ENCODE measurements at regions not wholly inside any gene's neighbourhood (a gene's known extent, or its start where the extent isn't known, plus 50 kb on each side); places are given as distances from the start of the nearest gene placed in this dataset.
A peak's percentile ranks its signal among the peaks of the same experiment; 100 is the strongest.
"Not testable (repeated sequence)": the region's sequence is repeated elsewhere in the genome, so short reads cannot be mapped to it uniquely, and the experiment has no call there.

DNA sequence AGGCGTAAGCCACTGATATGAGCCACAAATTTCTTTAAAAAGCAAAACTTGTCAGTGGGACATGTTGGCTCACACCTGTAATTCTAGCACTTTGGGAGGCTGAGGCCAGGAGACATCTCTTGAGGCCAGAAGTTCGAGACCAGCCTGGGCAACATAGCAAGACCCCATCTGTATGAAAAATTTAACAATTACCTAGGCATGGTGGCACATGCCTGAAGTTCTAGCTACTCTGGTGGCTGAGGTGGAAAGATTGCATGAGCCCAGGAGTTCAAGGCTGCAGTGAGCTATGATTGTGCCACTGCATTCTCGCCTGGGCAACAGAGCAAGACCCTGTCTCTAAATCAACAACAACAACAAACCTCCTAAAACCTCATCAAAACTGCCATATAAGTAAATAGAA, 147.6 kb upstream of the BARHL2 start:
- no peak overlapping the region for H3K27ac ChIP-seq
- H3K27me3 ChIP-seq = no peaks in the 10 kb centered on the region
- TF ChIP-seq, protein P1, sequence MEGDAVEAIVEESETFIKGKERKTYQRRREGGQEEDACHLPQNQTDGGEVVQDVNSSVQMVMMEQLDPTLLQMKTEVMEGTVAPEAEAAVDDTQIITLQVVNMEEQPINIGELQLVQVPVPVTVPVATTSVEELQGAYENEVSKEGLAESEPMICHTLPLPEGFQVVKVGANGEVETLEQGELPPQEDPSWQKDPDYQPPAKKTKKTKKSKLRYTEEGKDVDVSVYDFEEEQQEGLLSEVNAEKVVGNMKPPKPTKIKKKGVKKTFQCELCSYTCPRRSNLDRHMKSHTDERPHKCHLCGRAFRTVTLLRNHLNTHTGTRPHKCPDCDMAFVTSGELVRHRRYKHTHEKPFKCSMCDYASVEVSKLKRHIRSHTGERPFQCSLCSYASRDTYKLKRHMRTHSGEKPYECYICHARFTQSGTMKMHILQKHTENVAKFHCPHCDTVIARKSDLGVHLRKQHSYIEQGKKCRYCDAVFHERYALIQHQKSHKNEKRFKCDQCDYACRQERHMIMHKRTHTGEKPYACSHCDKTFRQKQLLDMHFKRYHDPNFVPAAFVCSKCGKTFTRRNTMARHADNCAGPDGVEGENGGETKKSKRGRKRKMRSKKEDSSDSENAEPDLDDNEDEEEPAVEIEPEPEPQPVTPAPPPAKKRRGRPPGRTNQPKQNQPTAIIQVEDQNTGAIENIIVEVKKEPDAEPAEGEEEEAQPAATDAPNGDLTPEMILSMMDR (IDR thresholded peaks at IDR 0.05) = no peak
- no peaks in the 10 kb centered on the region for H3K9me3 ChIP-seq
- H3K4me3 ChIP-seq = no peak overlapping the region
- intact Hi-C loops (cut with DNase I; ENCODE audit: low total_unique reads) = no loop called here
- DNase-seq = no peak
- H3K4me1 ChIP-seq = no peaks in the 10 kb centered on the region
- no peaks in the 10 kb centered on the region for H3K36me3 ChIP-seq

DNA sequence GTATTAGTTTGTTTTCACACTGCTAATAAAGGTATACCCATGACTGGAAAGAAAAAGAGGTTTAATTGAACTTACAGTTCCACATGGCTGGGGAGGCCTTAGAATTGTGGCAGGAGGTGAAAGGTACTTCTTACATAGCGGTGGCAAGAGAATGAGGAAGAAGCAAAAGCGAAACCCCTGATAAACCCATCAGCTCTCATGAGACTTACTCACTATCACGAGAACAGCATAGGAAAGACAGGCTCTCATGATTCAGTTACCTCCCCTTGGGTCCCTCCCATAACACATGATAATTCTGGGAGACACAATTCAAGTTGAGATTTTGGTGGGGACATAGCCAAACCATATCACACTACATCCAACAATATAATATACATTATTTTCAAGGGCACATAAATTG, 145.7 kb upstream of the BARHL2 start:
- TF ChIP-seq, protein P1 (IDR thresholded peaks at IDR 0.05) = no peak
- Histone ChIP-seq H3K9me3 (no peaks in the 10 kb centered on the region), H3K4me3 (no peak overlapping the region), H3K36me3 (no peaks in the 10 kb centered on the region), H3K4me1 (no peaks in the 10 kb centered on the region), H3K27ac (no peak overlapping the region), H3K27me3 (no peaks in the 10 kb centered on the region)
- intact Hi-C loops (cut with DNase I; ENCODE audit: low total_unique reads) = no loop called here
- no peak for DNase-seq

- DNase-seq; H3K4me1 ChIP-seq; H3K36me3 ChIP-seq; H3K27me3 ChIP-seq; H3K9me3 ChIP-seq; H3K4me3 ChIP-seq; intact Hi-C loops (cut with DNase I; ENCODE audit: low total_unique reads); H3K27ac ChIP-seq: not testable (repeated sequence)
These were observed 144.3 kb upstream of the BARHL2 start for GRCh38 chr1:90861421-90861820.

- TF ChIP-seq, protein P1 (IDR thresholded peaks at IDR 0.05) = no peak
- Histone ChIP-seq H3K4me1 (peaks cover 0 to 8% (median 4%) of the 10 kb centered on the region in 4 donors), H3K36me3 (no peaks in the 10 kb centered on the region), H3K27me3 (peaks cover 0 to 3% of the 10 kb centered on the region in 2 donors), H3K27ac (no peak overlapping the region), H3K4me3 (no peak overlapping the region), H3K9me3 (no peaks in the 10 kb centered on the region)
- intact Hi-C loops (cut with DNase I; ENCODE audit: low total_unique reads) = no loop called here
- no peak for DNase-seq
These were observed 139.4 kb upstream of the BARHL2 start for GRCh38 chr1:90856463-90857007.

- intact Hi-C loops (cut with DNase I; ENCODE audit: low total_unique reads) = no loop called here
- no peaks in the 10 kb centered on the region for H3K9me3 ChIP-seq
- H3K27me3 ChIP-seq = peaks cover 0 to 3% of the 10 kb centered on the region in 2 donors
- no peak overlapping the region for H3K4me3 ChIP-seq
- TF ChIP-seq, protein P1 (IDR thresholded peaks at IDR 0.05) = no peak
- H3K4me1 ChIP-seq = peaks cover 0 to 18% (median 9%) of the 10 kb centered on the region in 4 donors
- no peak overlapping the region for H3K27ac ChIP-seq
- no peak for DNase-seq
- no peaks in the 10 kb centered on the region for H3K36me3 ChIP-seq
These were observed 137.4 kb upstream of the BARHL2 start for GRCh38 chr1:90854397-90854924.

DNA sequence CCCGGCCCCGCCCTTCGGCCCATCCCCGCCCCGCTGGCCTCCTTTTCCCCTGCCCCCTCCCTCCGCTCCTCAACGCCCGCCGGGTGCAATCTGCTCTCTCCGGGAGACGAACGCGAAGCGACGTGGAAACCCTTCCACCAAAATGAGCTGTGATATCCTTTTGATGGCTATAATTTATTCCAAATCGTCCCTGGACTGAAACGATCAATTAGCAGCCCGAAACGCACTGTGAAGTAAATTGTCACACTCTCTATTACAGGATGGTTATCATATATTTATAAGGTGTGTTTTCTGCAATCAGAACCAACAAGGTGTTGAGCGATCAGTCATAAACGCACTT, 134.6 kb upstream of the BARHL2 start:
- Histone ChIP-seq H3K27me3 (peaks cover 0 to 3% of the 10 kb centered on the region in 2 donors), H3K4me3 (peak overlapping the region; percentile 60 to 62), H3K9me3 (no peaks in the 10 kb centered on the region), H3K4me1 (peaks cover 0 to 18% (median 9%) of the 10 kb centered on the region in 4 donors), H3K27ac (no peak overlapping the region), H3K36me3 (no peaks in the 10 kb centered on the region)
- intact Hi-C loops (cut with DNase I; ENCODE audit: low total_unique reads) = no loop called here
- TF ChIP-seq, protein P1 (IDR thresholded peaks at IDR 0.05) = no peak
- no peak for DNase-seq
